OCI-LY7 (cell line): ENCODE measurements at regions not wholly inside any gene's neighbourhood (a gene's known extent, or its start where the extent isn't known, plus 50 kb on each side); places are given as distances from the start of the nearest gene placed in this dataset.

Experiments used
- BruUV-seq: library from RNA; stranded (reverse); fragments of 400-500 nt; replicated peaks from 2 replicates; lab custom pipeline; 2021; lab: Mats Ljungman, UMichigan
- CTCF ChIA-PET: fragments of 300-600 bp; sonication (Branson Sonifier 250); formaldehyde crosslinking; loops from one replicate; lab custom pipeline; 2022; ENCODE audit warnings: antibody characterized with exemption; ENCODE audit not compliant: unreplicated experiment; lab: Charles Lee
- POLR2A ChIA-PET: fragments of 300-600 bp; sonication (Branson Sonifier 250); formaldehyde crosslinking; loops from one replicate; lab custom pipeline; 2022; ENCODE audit warnings: antibody characterized with exemption; lab: Charles Lee
- DNase-seq: peaks from one replicate; pipeline ENCODE4 v3.0.0-alpha.2; 2015; ENCODE audit warnings: low spot score
- H2AFZ ChIP-seq: fragments of 200-600 bp; sonication (generic), shearing (Covaris generic); 2 replicates; pipeline ENCODE4 v1.6.1; 2014; ENCODE audit warnings: mild to moderate bottlenecking, antibody characterized with exemption, low read length, moderate library complexity
- H3K27ac ChIP-seq: fragments of 200-600 bp; sonication (generic); 2 replicates; pipeline ENCODE4 v1.5.1; 2014; ENCODE audit warnings: mixed run types, low read depth, mild to moderate bottlenecking, moderate library complexity, low read length, inconsistent platforms; ENCODE audit not compliant: poor library complexity, severe bottlenecking
- H3K36me3 ChIP-seq: fragments of 200-600 bp; sonication (generic); 2 replicates; pipeline ENCODE4 v1.6.1; 2014; ENCODE audit warnings: mild to moderate bottlenecking, antibody characterized with exemption, low read length, moderate library complexity, mixed read lengths; ENCODE audit not compliant: insufficient read depth
- H3K4me1 ChIP-seq: fragments of 200-600 bp; sonication (generic); 2 replicates; pipeline ENCODE4 v1.5.1; 2014; ENCODE audit warnings: mild to moderate bottlenecking, low read length; ENCODE audit not compliant: insufficient read depth, poor library complexity, severe bottlenecking
- H3K4me2 ChIP-seq: fragments of 200-600 bp; sonication (generic); 2 replicates; pipeline ENCODE4 v1.6.1; 2014; ENCODE audit warnings: mild to moderate bottlenecking, low read length
- H3K4me3 ChIP-seq: fragments of 200-600 bp; sonication (generic); 2 replicates; pipeline ENCODE4 v1.5.1; 2014; ENCODE audit warnings: mild to moderate bottlenecking, low read depth, low read length; ENCODE audit not compliant: poor library complexity, severe bottlenecking
- H3K79me2 ChIP-seq: fragments of 200-600 bp; sonication (generic); 2 replicates; pipeline ENCODE4 v1.6.1; 2016; ENCODE audit warnings: low read depth, mild to moderate bottlenecking, low read length, moderate library complexity, mixed read lengths; ENCODE audit not compliant: insufficient read depth
- H3K9me2 ChIP-seq: fragments of 200-600 bp; sonication (generic); 2 replicates; pipeline ENCODE4 v1.6.1; 2016; ENCODE audit warnings: mild to moderate bottlenecking, low read length, mixed read lengths; ENCODE audit not compliant: insufficient read depth
- H3K9me3 ChIP-seq: fragments of 200-600 bp; sonication (generic); 2 replicates; pipeline ENCODE4 v1.6.1; 2014; ENCODE audit warnings: mild to moderate bottlenecking, mixed run types, low read length, mixed read lengths
- H4K20me1 ChIP-seq: fragments of 200-600 bp; sonication (generic); 2 replicates; pipeline ENCODE4 v1.6.1; 2014; ENCODE audit warnings: mild to moderate bottlenecking, antibody characterized with exemption, low read length, moderate library complexity, mixed read lengths; ENCODE audit not compliant: insufficient read depth
- CTCF ChIP-seq: fragments of 200-600 bp; sonication (generic); conservative IDR thresholded peaks from 2 replicates; pipeline ENCODE4 v1.5.1; 2014; ENCODE audit warnings: mild to moderate bottlenecking, antibody characterized with exemption, low read length, moderate library complexity, mixed read lengths
- EZH2phosphoT487 ChIP-seq: fragments of 200-600 bp; sonication (generic); IDR thresholded peaks from 2 replicates; pipeline ENCODE4 v1.6.1; 2018; ENCODE audit warnings: low read depth, borderline replicate concordance, mild to moderate bottlenecking, mixed run types, antibody characterized with exemption, low read length, moderate library complexity, mixed read lengths
- intact Hi-C: fragments of 100-400 bp; cut with micrococcal nuclease; formaldehyde crosslinking; loops from one replicate; pipeline ENCODE4 v1.10.0; 2022; ENCODE audit not compliant: unreplicated experiment

GRCh38 chr3:31468433-31468832, 64.3 kb upstream of the STT3B start:
- Histone ChIP-seq H3K4me1 (no peaks in the 10 kb centered on the region), H3K27ac (no peak overlapping the region), H3K4me3 (no peak overlapping the region), H3K4me2 (no peak overlapping the region), H3K9me3 (no peaks in the 10 kb centered on the region), H2AFZ (no peak overlapping the region), H3K9me2 (no peaks in the 10 kb centered on the region), H3K36me3 (no peaks in the 10 kb centered on the region), H4K20me1 (no peaks in the 10 kb centered on the region), H3K79me2 (no peaks in the 10 kb centered on the region)
- no peak for TF ChIP-seq EZH2phosphoT487
- TF ChIP-seq CTCF: no peak
- intact Hi-C loops: no loop called here
- no peak for DNase-seq
- ChIA-PET CTCF (no interaction called here), POLR2A (interaction anchor here (0.9 kb wide), 1 partner anchor 11 kb away, joined by 5 read pairs; no protein-coding TSS in a partner anchor)
- no TSS peak for BruUV-seq

- Histone ChIP-seq H3K27ac (no peak overlapping the region), H3K4me1 (no peaks in the 10 kb centered on the region), H4K20me1 (no peaks in the 10 kb centered on the region), H3K4me3 (no peak overlapping the region), H3K4me2 (no peak overlapping the region), H3K9me3 (no peaks in the 10 kb centered on the region), H2AFZ (no peak overlapping the region), H3K9me2 (no peaks in the 10 kb centered on the region), H3K79me2 (no peaks in the 10 kb centered on the region), H3K36me3 (no peaks in the 10 kb centered on the region)
- BruUV-seq: no TSS peak
- TF ChIP-seq CTCF (no peak), EZH2phosphoT487 (no peak)
- CTCF ChIA-PET: no interaction called here
- POLR2A ChIA-PET: no interaction called here
- intact Hi-C loops: no loop called here
- DNase-seq: no peak
Observed at GRCh38 chr3:31469385-31469784, 63.3 kb upstream of the STT3B start.

GRCh38 chr3:31472479-31473390, 60.0 kb upstream of the STT3B start:
- peaks cover 7% of the 10 kb centered on the region for H3K4me1 ChIP-seq
- no peaks in the 10 kb centered on the region for H3K36me3 ChIP-seq
- H4K20me1 ChIP-seq: no peaks in the 10 kb centered on the region
- no peak overlapping the region for H2AFZ ChIP-seq
- TF ChIP-seq EZH2phosphoT487 (no peak), CTCF (no peak)
- DNase-seq: no peak
- no peaks in the 10 kb centered on the region for H3K79me2 ChIP-seq
- no peak overlapping the region for H3K27ac ChIP-seq
- no peak overlapping the region for H3K4me3 ChIP-seq
- no peak overlapping the region for H3K4me2 ChIP-seq
- intact Hi-C loops: no loop called here
- no peaks in the 10 kb centered on the region for H3K9me2 ChIP-seq
- POLR2A ChIA-PET: no interaction called here
- H3K9me3 ChIP-seq: no peaks in the 10 kb centered on the region
- no TSS peak for BruUV-seq
- CTCF ChIA-PET: no interaction called here
